Nephron (organoid): ENCODE measurements at regions not wholly inside any gene's neighbourhood (a gene's known extent, or its start where the extent isn't known, plus 50 kb on each side); places are given as distances from the start of the nearest gene placed in this dataset.

Experiments
- H3K27ac Mint-ChIP-seq, 3 experiments: 2 replicates each; pipeline ENCODE4 v1.8.0; 2020; ENCODE audit warnings: mixed read lengths in 3 of 3, mild to moderate bottlenecking in 2 of 3, moderate library complexity in 1 of 3
- H3K27me3 Mint-ChIP-seq: 2 replicates; pipeline ENCODE4 v1.8.0; 2021; ENCODE audit warnings: low read depth, mild to moderate bottlenecking, moderate library complexity, mixed read lengths
- H3K36me3 Mint-ChIP-seq: 2 replicates; pipeline ENCODE4 v1.8.0; 2020; ENCODE audit warnings: low read depth, mixed read lengths
- H3K4me1 Mint-ChIP-seq: 2 replicates; pipeline ENCODE4 v1.8.0; 2020; ENCODE audit warnings: mixed read lengths
- H3K4me3 Mint-ChIP-seq, 3 experiments: 2 replicates each; pipeline ENCODE4 v1.8.0; 2020; ENCODE audit warnings: mild to moderate bottlenecking in 3 of 3, mixed read lengths in 3 of 3, moderate library complexity in 2 of 3
- H3K9me3 Mint-ChIP-seq: 2 replicates; pipeline ENCODE4 v1.8.0; 2020; ENCODE audit warnings: mixed read lengths
- CTCF ChIP-seq, 3 experiments: fragments of 200-600 bp; sonication (generic); IDR thresholded peaks; one replicate each; pipeline ENCODE4 v1.5.0; 2021; ENCODE audit warnings: antibody characterized with exemption in 3 of 3; ENCODE audit not compliant: unreplicated experiment in 3 of 3

GRCh38 chr2:56121995-56122394 is 61.8 kb upstream of the CCDC85A start:
- Mint-ChIP-seq H3K4me3 (no peak overlapping the region), H3K9me3 (no peaks in the 10 kb centered on the region), H3K27ac (no peak overlapping the region), H3K4me1 (no peaks in the 10 kb centered on the region), H3K27me3 (no peaks in the 10 kb centered on the region), H3K36me3 (no peaks in the 10 kb centered on the region)
- TF ChIP-seq CTCF (IDR thresholded peaks at IDR 0.05; ENCODE audit: unreplicated experiment in 3 of 3): no peak

- no peaks in the 10 kb centered on the region for H3K36me3 Mint-ChIP-seq
- H3K9me3 Mint-ChIP-seq: no peaks in the 10 kb centered on the region
- H3K27ac Mint-ChIP-seq: no peak overlapping the region
- TF ChIP-seq CTCF (IDR thresholded peaks at IDR 0.05; ENCODE audit: unreplicated experiment in 3 of 3): no peak
- no peak overlapping the region for H3K4me3 Mint-ChIP-seq
- peaks cover 10% of the 10 kb centered on the region for H3K4me1 Mint-ChIP-seq
- H3K27me3 Mint-ChIP-seq: no peaks in the 10 kb centered on the region
Measured at GRCh38 chr2:56123538-56123937, 60.3 kb upstream of the CCDC85A start.

DNA sequence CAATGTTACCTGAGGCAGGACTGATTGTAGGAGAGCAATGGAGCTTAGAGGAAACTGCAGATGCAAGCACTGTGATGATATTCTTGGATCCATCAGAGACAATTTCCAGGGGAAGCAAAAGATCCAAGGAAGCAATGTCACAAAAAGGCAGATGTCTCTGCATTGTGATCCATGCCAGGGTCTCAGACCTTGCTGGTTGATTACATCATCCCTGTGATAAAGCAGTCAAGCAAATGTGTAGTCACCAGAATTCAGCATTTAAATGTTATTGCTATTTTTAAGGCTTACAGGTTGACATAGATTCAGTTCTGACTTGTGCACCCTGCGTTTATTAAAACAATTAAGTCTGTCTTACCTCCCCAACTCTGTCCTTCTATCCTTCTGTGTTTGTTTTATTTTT is 56.8 kb upstream of the CCDC85A start:
- peaks cover 10% of the 10 kb centered on the region for H3K4me1 Mint-ChIP-seq
- peaks cover 5% of the 10 kb centered on the region for H3K27me3 Mint-ChIP-seq
- no peak overlapping the region for H3K4me3 Mint-ChIP-seq
- H3K36me3 Mint-ChIP-seq: no peaks in the 10 kb centered on the region
- H3K27ac Mint-ChIP-seq: no peak overlapping the region
- no peaks in the 10 kb centered on the region for H3K9me3 Mint-ChIP-seq
- no peak for TF ChIP-seq CTCF (IDR thresholded peaks at IDR 0.05; ENCODE audit: unreplicated experiment in 3 of 3)

GRCh38 chr2:56127463-56128152 is 56.2 kb upstream of the CCDC85A start:
- no peak for TF ChIP-seq CTCF (IDR thresholded peaks at IDR 0.05; ENCODE audit: unreplicated experiment in 3 of 3)
- no peak overlapping the region for H3K4me3 Mint-ChIP-seq
- H3K36me3 Mint-ChIP-seq: no peaks in the 10 kb centered on the region

DNA sequence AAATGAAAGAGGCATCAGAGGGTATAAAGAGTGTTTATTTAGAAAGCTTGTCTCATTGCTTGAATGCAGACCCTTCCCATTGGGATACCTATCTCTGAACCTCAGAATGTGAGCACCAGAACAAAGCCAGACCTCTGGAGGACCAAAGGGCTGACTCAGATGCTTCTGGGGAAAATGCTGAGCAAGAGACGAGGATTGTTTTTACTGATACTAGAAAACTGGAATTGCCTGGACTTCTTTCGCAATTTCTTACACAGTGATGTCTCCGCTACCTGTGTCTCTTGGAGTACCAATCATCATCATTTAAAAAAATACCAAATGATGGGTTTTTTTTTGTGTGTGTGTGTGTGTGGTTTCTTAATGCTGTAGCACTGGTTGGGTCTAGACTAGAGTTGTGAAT is 55.6 kb upstream of the CCDC85A start:
- Mint-ChIP-seq H3K4me1 (peaks cover 10% of the 10 kb centered on the region), H3K36me3 (no peaks in the 10 kb centered on the region), H3K27ac (no peak overlapping the region), H3K4me3 (no peak overlapping the region), H3K9me3 (no peaks in the 10 kb centered on the region), H3K27me3 (peaks cover 5% of the 10 kb centered on the region)
- TF ChIP-seq CTCF (IDR thresholded peaks at IDR 0.05; ENCODE audit: unreplicated experiment in 3 of 3): no peak

More at GRCh38 chr2:56127463-56128152, 56.2 kb upstream of the CCDC85A start:
- Mint-ChIP-seq H3K27ac (no peak overlapping the region), H3K27me3 (peaks cover 5% of the 10 kb centered on the region), H3K4me1 (peaks cover 10% of the 10 kb centered on the region), H3K9me3 (no peaks in the 10 kb centered on the region)

- Mint-ChIP-seq H3K27ac (no peak overlapping the region), H3K4me1 (peaks cover 10% of the 10 kb centered on the region), H3K9me3 (no peaks in the 10 kb centered on the region), H3K4me3 (no peak overlapping the region), H3K36me3 (no peaks in the 10 kb centered on the region), H3K27me3 (peaks cover 5% of the 10 kb centered on the region)
- TF ChIP-seq CTCF (IDR thresholded peaks at IDR 0.05; ENCODE audit: unreplicated experiment in 3 of 3): peak; percentile 52 to 65 (median 64)
Measured at GRCh38 chr2:56130463-56131070, 53.2 kb upstream of the CCDC85A start.
